Stimulated activated CD8-positive, alpha-beta memory T cell treated with anti-CD3 and anti-CD28 coated beads, Interleukin-12 subunit alpha, Interleukin-12 subunit beta, amount 100 ng/mL, for 24 hours (primary cell): ENCODE measurements at regions not wholly inside any gene's neighbourhood (a gene's known extent, or its start where the extent isn't known, plus 50 kb on each side); places are given as distances from the start of the nearest gene placed in this dataset.

ENCODE experiments used
- DNase-seq: peaks from one replicate; pipeline ENCODE4 v3.0.0-alpha.2; 2020; ENCODE audit errors: extremely low read depth

- no peak for DNase-seq
These were observed 490.7 kb upstream of the SULF2 start for GRCh38 chr20:48276021-48276342.

GRCh38 chr20:48275286-48276020 lies 490.2 kb upstream of the SULF2 start:
- no peak for DNase-seq

- DNase-seq: no peak
These were observed 488.6 kb upstream of the SULF2 start for GRCh38 chr20:48273843-48274242.

- DNase-seq: no peak
These were observed 485.6 kb upstream of the SULF2 start for GRCh38 chr20:48270885-48271284.

GRCh38 chr20:48267860-48268633 lies 482.8 kb upstream of the SULF2 start:
- no peak for DNase-seq

GRCh38 chr20:48266571-48266970 lies 481.3 kb upstream of the SULF2 start:
- no peak for DNase-seq

GRCh38 chr20:48265791-48266190 lies 480.5 kb upstream of the SULF2 start:
- DNase-seq: no peak

GRCh38 chr20:48262955-48263354 lies 477.7 kb upstream of the SULF2 start:
- DNase-seq: no peak

GRCh38 chr20:48262466-48262865 lies 477.2 kb upstream of the SULF2 start:
- no peak for DNase-seq

- DNase-seq: no peak
These were observed 476.2 kb upstream of the SULF2 start for GRCh38 chr20:48261398-48261910.

- DNase-seq: no peak
These were observed 475.0 kb upstream of the SULF2 start for GRCh38 chr20:48260129-48260756.

- no peak for DNase-seq
These were observed 474.2 kb upstream of the SULF2 start for GRCh38 chr20:48259456-48259855.

- DNase-seq: no peak
These were observed 472.6 kb upstream of the SULF2 start for GRCh38 chr20:48257833-48258232.

- no peak for DNase-seq
These were observed 462.7 kb upstream of the SULF2 start for GRCh38 chr20:48247961-48248360.

- no peak for DNase-seq
These were observed 460.9 kb upstream of the SULF2 start for GRCh38 chr20:48246061-48246790.

- DNase-seq: no peak
These were observed 457.3 kb upstream of the SULF2 start for GRCh38 chr20:48242623-48243022.

GRCh38 chr20:48241482-48241881 lies 456.2 kb upstream of the SULF2 start:
- no peak for DNase-seq

- no peak for DNase-seq
These were observed 453.5 kb upstream of the SULF2 start for GRCh38 chr20:48238781-48239180.

GRCh38 chr20:48238326-48238725 lies 453.0 kb upstream of the SULF2 start:
- no peak for DNase-seq

GRCh38 chr20:48236000-48236970 lies 451.0 kb upstream of the SULF2 start:
- no peak for DNase-seq

- DNase-seq: no peak
These were observed 449.7 kb upstream of the SULF2 start for GRCh38 chr20:48234951-48235350.
